ENCODE measurements at regions not wholly inside any gene's neighbourhood (a gene's known extent, or its start where the extent isn't known, plus 50 kb on each side); places are given as distances from the start of the nearest gene placed in this dataset.

- Histone ChIP-seq H3K9me3 (ENCODE audit: control extremely low read depth in 1 of 3, control insufficient read depth in 2 of 3, insufficient read depth in 1 of 3, low read length in 2 of 3) (peaks cover 0 to 5% (median 0%) of the 10 kb centered on the region in 3 donors), H3K79me2 (ENCODE audit: control insufficient read depth, insufficient read depth, low read length) (no peaks in the 10 kb centered on the region), H3K4me3 (ENCODE audit: control extremely low read depth in 1 of 5, extremely low read depth in 1 of 5, insufficient read depth in 1 of 5, low read depth in 2 of 5, low read length in 4 of 5) (no peak overlapping the region), H3K27me3 (replicated peaks in 1 of 4; ENCODE audit: control extremely low read depth in 1 of 4, control insufficient read depth in 3 of 4, insufficient read depth in 4 of 4, low read length in 3 of 4) (no peaks in the 10 kb centered on the region), H3K4me1 (ENCODE audit: control insufficient read depth in 2 of 2, insufficient read depth in 2 of 2, low read length in 2 of 2) (no peaks in the 10 kb centered on the region), H4K20me1 (ENCODE audit: control insufficient read depth, insufficient read depth, low read length, poor library complexity, severe bottlenecking) (no peaks in the 10 kb centered on the region), H3K4me2 (replicated peaks; ENCODE audit: low read depth, low read length, poor library complexity, severe bottlenecking) (no peak overlapping the region), H3K36me3 (replicated peaks in 1 of 2; ENCODE audit: control extremely low read depth in 1 of 2, control insufficient read depth in 1 of 2, extremely low read depth in 1 of 2, insufficient read depth in 2 of 2, low read length in 1 of 2) (no peaks in the 10 kb centered on the region), H2AFZ (ENCODE audit: insufficient read depth, low read depth, low read length, poor library complexity, severe bottlenecking) (no peak overlapping the region), H3K9ac (ENCODE audit: low read length) (no peak overlapping the region), H3K27ac (ENCODE audit: low read length in 2 of 2) (no peak overlapping the region)
- ChIA-PET POLR2A (no interaction called here), CTCF (no interaction called here)
- Mint-ChIP-seq H3K4me1 (no peaks in the 10 kb centered on the region), H3K4me3 (no peak overlapping the region), H3K27ac (no peak overlapping the region), H3K9me3 (ENCODE audit: insufficient read depth) (no peaks in the 10 kb centered on the region), H3K27me3 (no peaks in the 10 kb centered on the region)
- intact Hi-C loops (cut with micrococcal nuclease) = no loop called here
- ATAC-seq (ENCODE audit: low read depth) (no peak), DNase-seq (no peak)
- TF ChIP-seq CTCF (IDR thresholded peaks at IDR 0.05) (no peak), EZH2 (IDR thresholded peaks at IDR 0.05; ENCODE audit: borderline replicate concordance, insufficient read depth, low read depth, low read length, poor library complexity, severe bottlenecking) (no peak)
Observed at GRCh38 chr9:11335011-11335410, 722.2 kb upstream of the PTPRD start.

GRCh38 chr9:11338130-11338529 is 725.3 kb upstream of the PTPRD start:
- H3K4me3 Mint-ChIP-seq = no peak overlapping the region
- H3K9me3 ChIP-seq (ENCODE audit: control extremely low read depth in 1 of 3, control insufficient read depth in 2 of 3, insufficient read depth in 1 of 3, low read length in 2 of 3) = no peaks in the 10 kb centered on the region

More at GRCh38 chr9:11338130-11338529, 725.3 kb upstream of the PTPRD start:
- intact Hi-C loops (cut with micrococcal nuclease) = no loop called here
- H3K4me1 Mint-ChIP-seq = no peaks in the 10 kb centered on the region
- no CpG with 5 or more reads among the region's 1 CpG for WGBS (ENCODE audit: insufficient coverage)
- Histone ChIP-seq H3K27ac (ENCODE audit: low read length in 2 of 2) (no peak overlapping the region), H3K4me3 (ENCODE audit: control extremely low read depth in 1 of 5, extremely low read depth in 1 of 5, insufficient read depth in 1 of 5, low read depth in 2 of 5, low read length in 4 of 5) (no peak overlapping the region), H3K79me2 (ENCODE audit: control insufficient read depth, insufficient read depth, low read length) (no peaks in the 10 kb centered on the region), H3K27me3 (replicated peaks in 1 of 4; ENCODE audit: control extremely low read depth in 1 of 4, control insufficient read depth in 3 of 4, insufficient read depth in 4 of 4, low read length in 3 of 4) (no peaks in the 10 kb centered on the region), H2AFZ (ENCODE audit: insufficient read depth, low read depth, low read length, poor library complexity, severe bottlenecking) (no peak overlapping the region), H4K20me1 (ENCODE audit: control insufficient read depth, insufficient read depth, low read length, poor library complexity, severe bottlenecking) (no peaks in the 10 kb centered on the region), H3K9ac (ENCODE audit: low read length) (no peak overlapping the region), H3K4me1 (ENCODE audit: control insufficient read depth in 2 of 2, insufficient read depth in 2 of 2, low read length in 2 of 2) (no peaks in the 10 kb centered on the region), H3K4me2 (replicated peaks; ENCODE audit: low read depth, low read length, poor library complexity, severe bottlenecking) (no peak overlapping the region), H3K36me3 (replicated peaks in 1 of 2; ENCODE audit: control extremely low read depth in 1 of 2, control insufficient read depth in 1 of 2, extremely low read depth in 1 of 2, insufficient read depth in 2 of 2, low read length in 1 of 2) (no peaks in the 10 kb centered on the region)
- DNase-seq (no peak), ATAC-seq (ENCODE audit: low read depth) (no peak)
- no peaks in the 10 kb centered on the region for H3K9me3 Mint-ChIP-seq (ENCODE audit: insufficient read depth)
- CTCF ChIA-PET = no interaction called here
- H3K27ac Mint-ChIP-seq = no peak overlapping the region
- H3K27me3 Mint-ChIP-seq = no peaks in the 10 kb centered on the region
- POLR2A ChIA-PET = no interaction called here
- TF ChIP-seq EZH2 (IDR thresholded peaks at IDR 0.05; ENCODE audit: borderline replicate concordance, insufficient read depth, low read depth, low read length, poor library complexity, severe bottlenecking) = no peak
- no peak for TF ChIP-seq CTCF (IDR thresholded peaks at IDR 0.05)

All from B cell (primary cell).